ENCODE measurements at regions not wholly inside any gene's neighbourhood (a gene's known extent, or its start where the extent isn't known, plus 50 kb on each side); places are given as distances from the start of the nearest gene placed in this dataset.

DNA sequence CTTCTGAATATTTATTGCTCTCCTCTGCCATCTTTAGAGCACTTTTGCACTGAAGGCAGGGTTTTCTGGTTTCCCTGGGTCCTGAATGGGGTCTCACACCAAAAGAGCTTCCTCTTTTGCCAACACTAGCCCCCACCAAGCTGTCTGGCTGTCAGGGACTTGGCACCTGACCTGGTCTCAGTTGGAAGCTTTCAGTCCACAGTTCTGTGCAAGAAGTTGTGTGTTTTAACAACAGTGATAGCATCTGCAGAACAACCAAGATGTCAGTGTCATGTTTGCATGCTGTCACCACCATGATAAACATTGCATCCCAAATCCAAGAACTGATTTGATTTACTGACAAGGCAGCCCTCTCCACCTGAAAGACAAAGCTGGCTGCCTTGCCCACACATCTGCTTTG, 448.5 kb upstream of the CCL2 start:
- no peak for DNase-seq (ENCODE audit: low read depth, low spot score)
- Histone ChIP-seq H3K9me1 (replicated peaks; ENCODE audit: control insufficient read depth, extremely low read depth, insufficient read depth, low read length) (no peaks in the 10 kb centered on the region), H3K4me2 (ENCODE audit: insufficient read depth, low read length) (no peak overlapping the region), H3K4me3 (replicated peaks in 1 of 3; ENCODE audit: insufficient read depth in 1 of 3, low read depth in 1 of 3, low read length in 3 of 3) (no peak overlapping the region), H2AFZ (ENCODE audit: low read depth, low read length) (no peak overlapping the region), H3K36me3 (ENCODE audit: control insufficient read depth in 2 of 2, extremely low read depth in 1 of 2, insufficient read depth in 2 of 2, low read length in 2 of 2) (no peaks in the 10 kb centered on the region), H4K20me1 (replicated peaks; ENCODE audit: control insufficient read depth, extremely low read depth, insufficient read depth, low read length) (no peaks in the 10 kb centered on the region), H3K4me1 (ENCODE audit: control insufficient read depth, extremely low read depth, insufficient read depth, low read length) (no peaks in the 10 kb centered on the region), H3K79me2 (ENCODE audit: control insufficient read depth, insufficient read depth, low read length) (no peaks in the 10 kb centered on the region), H3K9me3 (replicated peaks; ENCODE audit: control insufficient read depth, insufficient read depth, low read length) (no peaks in the 10 kb centered on the region), H3K27me3 (ENCODE audit: control insufficient read depth in 2 of 2, insufficient read depth in 2 of 2, low read length in 2 of 2) (no peaks in the 10 kb centered on the region), H3K27ac (ENCODE audit: insufficient read depth, low read depth, low read length) (no peak overlapping the region), H3K9ac (replicated peaks; ENCODE audit: extremely low read depth, insufficient read depth, low read length) (no peak overlapping the region)
- TF ChIP-seq GATA2 (IDR thresholded peaks at IDR 0.05; ENCODE audit: insufficient read depth, insufficient read length, low read depth, low read length) (no peak), EZH2 (IDR thresholded peaks at IDR 0.05; ENCODE audit: borderline replicate concordance, low read depth, low read length, severe bottlenecking) (no peak), POLR2A (IDR thresholded peaks at IDR 0.05; ENCODE audit: low read depth, low read length) (no peak), FOS (IDR thresholded peaks at IDR 0.05; ENCODE audit: borderline replicate concordance, insufficient read depth, low read length) (no peak), MYC (IDR thresholded peaks at IDR 0.05; ENCODE audit: low read depth, low read length) (no peak), POLR2AphosphoS5 (IDR thresholded peaks at IDR 0.05; ENCODE audit: insufficient read depth, low read depth, low read length) (no peak), JUN (IDR thresholded peaks at IDR 0.05; ENCODE audit: borderline replicate concordance, insufficient read depth, insufficient read length, low read depth) (no peak)
- TF ChIP-seq, protein P1, sequence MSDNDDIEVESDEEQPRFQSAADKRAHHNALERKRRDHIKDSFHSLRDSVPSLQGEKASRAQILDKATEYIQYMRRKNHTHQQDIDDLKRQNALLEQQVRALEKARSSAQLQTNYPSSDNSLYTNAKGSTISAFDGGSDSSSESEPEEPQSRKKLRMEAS (IDR thresholded peaks at IDR 0.05; ENCODE audit: insufficient read depth, insufficient read length): no peak
- TF ChIP-seq, protein P2, sequence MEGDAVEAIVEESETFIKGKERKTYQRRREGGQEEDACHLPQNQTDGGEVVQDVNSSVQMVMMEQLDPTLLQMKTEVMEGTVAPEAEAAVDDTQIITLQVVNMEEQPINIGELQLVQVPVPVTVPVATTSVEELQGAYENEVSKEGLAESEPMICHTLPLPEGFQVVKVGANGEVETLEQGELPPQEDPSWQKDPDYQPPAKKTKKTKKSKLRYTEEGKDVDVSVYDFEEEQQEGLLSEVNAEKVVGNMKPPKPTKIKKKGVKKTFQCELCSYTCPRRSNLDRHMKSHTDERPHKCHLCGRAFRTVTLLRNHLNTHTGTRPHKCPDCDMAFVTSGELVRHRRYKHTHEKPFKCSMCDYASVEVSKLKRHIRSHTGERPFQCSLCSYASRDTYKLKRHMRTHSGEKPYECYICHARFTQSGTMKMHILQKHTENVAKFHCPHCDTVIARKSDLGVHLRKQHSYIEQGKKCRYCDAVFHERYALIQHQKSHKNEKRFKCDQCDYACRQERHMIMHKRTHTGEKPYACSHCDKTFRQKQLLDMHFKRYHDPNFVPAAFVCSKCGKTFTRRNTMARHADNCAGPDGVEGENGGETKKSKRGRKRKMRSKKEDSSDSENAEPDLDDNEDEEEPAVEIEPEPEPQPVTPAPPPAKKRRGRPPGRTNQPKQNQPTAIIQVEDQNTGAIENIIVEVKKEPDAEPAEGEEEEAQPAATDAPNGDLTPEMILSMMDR (IDR thresholded peaks at IDR 0.05; ENCODE audit: extremely low read depth in 1 of 2, insufficient read depth in 1 of 2, low read depth in 1 of 2, low read length in 2 of 2): no peak
- dilution Hi-C loops (cut with MboI; ENCODE audit: extremely low pct_ligation_motif_present, low sequenced_read_pairs) (no loop called here), intact Hi-C loops (cut with micrococcal nuclease) (no loop called here)
- no TSS peak for BruUV-seq (replicated peaks)
- ChIA-PET CTCF (no interaction called here), POLR2A (no interaction called here)
- FAIRE-seq: no peak

All from endothelial cell of umbilical vein (primary cell).